PC-3 (cell line): ENCODE measurements at regions not wholly inside any gene's neighbourhood (a gene's known extent, or its start where the extent isn't known, plus 50 kb on each side); places are given as distances from the start of the nearest gene placed in this dataset.

Experiments used
- CTCF ChIP-seq: fragments of 300-600 bp; sonication (generic); conservative IDR thresholded peaks from 2 replicates; pipeline ENCODE4 v1.5.1; 2017; ENCODE audit warnings: antibody characterized with exemption, low read depth, mild to moderate bottlenecking, low read length
- EZH2 ChIP-seq: fragments of 300-600 bp; sonication (generic); IDR thresholded peaks from one replicate; pipeline ENCODE4 v1.6.1; 2017; ENCODE audit warnings: antibody characterized with exemption, mild to moderate bottlenecking, low read length; ENCODE audit not compliant: unreplicated experiment

- no peak for TF ChIP-seq CTCF
- TF ChIP-seq EZH2: no peak
These were observed 256.1 kb upstream of the PROK2 start for GRCh38 chr3:72041076-72041475.
